ENCODE measurements at regions not wholly inside any gene's neighbourhood (a gene's known extent, or its start where the extent isn't known, plus 50 kb on each side); places are given as distances from the start of the nearest gene placed in this dataset.

DNA sequence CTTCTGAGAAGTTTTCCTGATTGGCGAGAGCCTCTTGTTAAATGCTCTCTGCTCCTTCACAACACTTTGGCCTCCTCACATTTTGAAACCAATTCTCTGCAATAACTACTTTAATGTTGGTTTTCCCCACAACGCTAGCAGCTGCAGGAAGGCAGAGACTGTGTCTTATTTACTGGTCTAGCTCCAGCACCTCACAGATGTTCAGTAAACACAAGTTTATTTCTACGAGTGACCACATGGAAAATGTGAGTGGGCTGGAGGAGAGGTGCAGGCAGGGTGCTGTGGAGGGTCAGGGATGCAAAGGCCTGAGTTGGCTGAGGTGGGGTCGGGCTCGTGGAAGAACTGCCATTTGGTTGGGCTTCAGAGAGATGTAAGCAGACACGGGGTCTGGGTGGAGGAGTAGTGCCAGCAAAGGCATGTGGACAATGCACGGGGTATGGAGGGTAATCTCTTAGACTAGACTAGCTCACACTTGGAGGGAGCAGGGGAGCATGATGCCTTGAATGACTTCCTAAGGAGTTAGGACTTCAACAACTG, 117.4 kb upstream of the RTL1 start:
- H3K9me3 Mint-ChIP-seq: peaks cover 2% of the 10 kb centered on the region

DNA sequence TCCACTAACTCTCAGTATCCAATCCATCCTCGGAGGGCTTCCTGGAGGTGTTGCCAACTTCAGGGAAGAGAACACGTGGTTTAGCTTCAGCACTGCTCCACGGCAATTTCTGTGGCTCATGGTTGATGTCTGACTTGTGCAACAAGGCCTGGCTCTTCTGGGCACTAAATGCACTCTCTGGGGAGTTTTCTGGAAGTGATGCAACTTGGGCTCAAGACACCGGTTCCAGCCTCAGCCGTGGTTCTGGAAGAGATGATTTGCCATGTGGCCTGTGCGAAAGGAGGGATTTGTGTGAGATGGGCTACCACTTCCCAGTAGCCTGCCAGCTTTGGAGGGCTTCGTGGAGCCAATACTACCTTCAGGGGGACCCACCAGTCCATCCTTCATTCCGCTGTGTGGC, 118.6 kb upstream of the RTL1 start:
- no peaks in the 10 kb centered on the region for H3K27me3 Mint-ChIP-seq
- no peaks in the 10 kb centered on the region for H3K4me1 Mint-ChIP-seq
- no peaks in the 10 kb centered on the region for H3K36me3 Mint-ChIP-seq (ENCODE audit: low read depth)
- CTCF ChIA-PET: no interaction called here
- H3K4me3 Mint-ChIP-seq: no peak overlapping the region
- POLR2A ChIA-PET: no interaction called here
- DNase-seq: no peak
- no peak overlapping the region for H3K27ac Mint-ChIP-seq
- peaks cover 2% of the 10 kb centered on the region for H3K9me3 Mint-ChIP-seq

More for the DNA sequence above, 117.4 kb upstream of the RTL1 start:
- DNase-seq: no peak
- ChIA-PET CTCF (no interaction called here), POLR2A (no interaction called here)
- no peaks in the 10 kb centered on the region for H3K36me3 Mint-ChIP-seq (ENCODE audit: low read depth)
- H3K27me3 Mint-ChIP-seq: peaks cover 4% of the 10 kb centered on the region
- no peak overlapping the region for H3K4me3 Mint-ChIP-seq
- H3K27ac Mint-ChIP-seq: no peak overlapping the region
- H3K4me1 Mint-ChIP-seq: no peaks in the 10 kb centered on the region

DNA sequence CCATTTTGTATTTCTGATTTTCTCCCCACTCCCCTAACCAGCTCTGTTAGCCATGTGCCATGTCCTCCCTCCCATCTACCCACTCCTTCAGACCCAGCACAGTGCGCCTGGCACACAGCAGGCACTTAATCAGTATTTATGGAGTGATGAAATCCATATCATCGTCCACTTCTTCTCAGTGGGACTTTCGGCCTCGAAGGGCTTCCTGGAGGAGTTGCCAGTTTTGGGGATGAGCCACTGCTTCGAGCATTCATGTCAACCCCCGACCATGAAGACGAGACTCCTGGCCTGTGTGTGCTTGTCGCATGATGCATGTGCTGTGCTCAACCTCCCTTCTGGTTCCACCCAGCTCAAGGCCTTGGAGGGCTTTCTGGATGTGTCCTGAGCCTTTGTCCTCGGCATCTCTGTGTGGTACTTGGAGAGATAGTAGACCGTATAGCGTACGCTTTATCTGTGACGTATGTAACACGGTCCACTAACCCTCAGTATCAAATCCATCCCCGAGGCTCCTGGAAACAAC, 119.5 kb upstream of the RTL1 start:
- no peak overlapping the region for H3K27ac Mint-ChIP-seq
- no peaks in the 10 kb centered on the region for H3K4me1 Mint-ChIP-seq
- peaks cover 2% of the 10 kb centered on the region for H3K9me3 Mint-ChIP-seq
- H3K27me3 Mint-ChIP-seq: no peaks in the 10 kb centered on the region
- no peak overlapping the region for H3K4me3 Mint-ChIP-seq
- DNase-seq: no peak
- H3K36me3 Mint-ChIP-seq (ENCODE audit: low read depth): no peaks in the 10 kb centered on the region
- POLR2A ChIA-PET: no interaction called here
- CTCF ChIA-PET: no interaction called here

DNA sequence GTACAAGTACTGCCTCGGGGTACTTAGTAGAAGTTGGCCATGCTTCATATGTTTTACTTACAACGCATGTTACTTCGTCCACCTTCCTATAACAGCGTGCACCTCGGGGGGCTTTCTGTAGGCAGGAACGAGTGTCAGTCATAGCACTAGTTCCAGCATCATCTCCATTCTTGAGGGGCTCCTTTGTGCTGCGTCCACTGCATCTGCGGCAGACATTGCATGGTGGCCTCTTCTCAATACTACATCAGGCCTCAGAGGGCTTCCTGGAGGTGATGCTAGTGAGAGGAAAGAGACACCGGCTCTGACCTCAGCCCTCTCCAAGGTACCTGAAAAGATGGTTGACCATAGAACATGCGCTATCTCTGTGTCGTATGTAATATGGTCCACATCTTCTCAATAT, 121.2 kb upstream of the RTL1 start:
- Mint-ChIP-seq H3K9me3 (no peaks in the 10 kb centered on the region), H3K27ac (no peak overlapping the region), H3K4me1 (no peaks in the 10 kb centered on the region), H3K4me3 (no peak overlapping the region), H3K27me3 (no peaks in the 10 kb centered on the region), H3K36me3 (ENCODE audit: low read depth) (no peaks in the 10 kb centered on the region)
- DNase-seq: no peak
- ChIA-PET CTCF (no interaction called here), POLR2A (no interaction called here)

- no peak overlapping the region for H3K27ac Mint-ChIP-seq
- no peaks in the 10 kb centered on the region for H3K4me1 Mint-ChIP-seq
- no peaks in the 10 kb centered on the region for H3K9me3 Mint-ChIP-seq
- POLR2A ChIA-PET: no interaction called here
- no peaks in the 10 kb centered on the region for H3K27me3 Mint-ChIP-seq
- H3K36me3 Mint-ChIP-seq (ENCODE audit: low read depth): no peaks in the 10 kb centered on the region
- no peak overlapping the region for H3K4me3 Mint-ChIP-seq
- no peak for DNase-seq
- CTCF ChIA-PET: no interaction called here
Measured at GRCh38 chr14:101025131-101025530, 121.6 kb upstream of the RTL1 start.

DNA sequence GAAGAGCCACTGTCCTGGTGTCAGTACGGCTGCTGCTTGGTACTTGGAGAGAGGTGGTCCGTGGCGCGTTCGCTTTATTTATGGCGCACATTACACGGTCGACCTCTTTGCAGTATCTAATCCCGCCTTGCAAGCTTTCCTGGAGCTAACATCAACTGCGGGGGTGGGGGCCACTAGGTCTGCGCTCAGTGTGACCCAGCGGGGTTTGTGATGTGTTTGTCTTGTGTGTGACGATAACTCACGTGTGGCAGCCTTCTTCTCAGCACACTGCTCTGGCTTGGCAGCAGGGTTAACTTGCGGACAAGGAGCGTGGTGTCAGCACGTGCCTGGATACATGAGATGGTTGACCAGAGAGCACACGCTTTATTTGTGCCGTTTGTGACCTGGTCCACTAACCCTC, 122.2 kb upstream of the RTL1 start:
- Mint-ChIP-seq H3K4me1 (no peaks in the 10 kb centered on the region), H3K4me3 (no peak overlapping the region), H3K27me3 (no peaks in the 10 kb centered on the region), H3K36me3 (ENCODE audit: low read depth) (no peaks in the 10 kb centered on the region), H3K9me3 (no peaks in the 10 kb centered on the region), H3K27ac (no peak overlapping the region)
- ChIA-PET CTCF (no interaction called here), POLR2A (no interaction called here)
- no peak for DNase-seq

DNA sequence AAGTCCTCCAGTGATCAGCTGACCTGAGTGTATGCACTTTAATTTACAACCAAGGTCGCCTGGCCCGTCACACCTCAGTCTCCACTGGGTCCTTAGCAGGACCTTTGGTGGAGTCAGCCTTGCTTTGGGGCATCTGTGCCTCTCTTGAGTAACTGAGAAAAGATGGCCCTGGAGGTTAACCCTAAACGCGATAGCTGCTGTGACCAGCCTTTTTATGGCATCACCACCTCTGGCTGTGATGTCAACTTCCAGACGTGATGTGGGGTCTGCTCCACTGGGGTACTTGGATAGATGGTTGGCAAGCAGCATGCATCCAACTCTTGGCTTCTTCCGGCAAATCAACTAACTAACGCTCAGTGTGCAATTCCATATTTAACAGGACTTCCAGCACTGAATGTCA, 122.8 kb upstream of the RTL1 start:
- Mint-ChIP-seq H3K4me3 (no peak overlapping the region), H3K27me3 (no peaks in the 10 kb centered on the region), H3K9me3 (no peaks in the 10 kb centered on the region), H3K27ac (no peak overlapping the region), H3K36me3 (ENCODE audit: low read depth) (no peaks in the 10 kb centered on the region), H3K4me1 (no peaks in the 10 kb centered on the region)
- no peak for DNase-seq
- ChIA-PET CTCF (no interaction called here), POLR2A (no interaction called here)

- Mint-ChIP-seq H3K4me3 (no peak overlapping the region), H3K27ac (no peak overlapping the region), H3K4me1 (no peaks in the 10 kb centered on the region), H3K36me3 (ENCODE audit: low read depth) (no peaks in the 10 kb centered on the region), H3K9me3 (no peaks in the 10 kb centered on the region), H3K27me3 (no peaks in the 10 kb centered on the region)
- no peak for DNase-seq
- ChIA-PET CTCF (no interaction called here), POLR2A (no interaction called here)
Measured at GRCh38 chr14:101027291-101027690, 123.8 kb upstream of the RTL1 start.

GRCh38 chr14:101027966-101028365, 124.4 kb upstream of the RTL1 start:
- H3K9me3 Mint-ChIP-seq: no peaks in the 10 kb centered on the region
- no peaks in the 10 kb centered on the region for H3K27me3 Mint-ChIP-seq
- ChIA-PET POLR2A (no interaction called here), CTCF (no interaction called here)
- no peak overlapping the region for H3K27ac Mint-ChIP-seq
- H3K4me3 Mint-ChIP-seq: no peak overlapping the region
- no peak for DNase-seq
- no peaks in the 10 kb centered on the region for H3K36me3 Mint-ChIP-seq (ENCODE audit: low read depth)
- no peaks in the 10 kb centered on the region for H3K4me1 Mint-ChIP-seq

DNA sequence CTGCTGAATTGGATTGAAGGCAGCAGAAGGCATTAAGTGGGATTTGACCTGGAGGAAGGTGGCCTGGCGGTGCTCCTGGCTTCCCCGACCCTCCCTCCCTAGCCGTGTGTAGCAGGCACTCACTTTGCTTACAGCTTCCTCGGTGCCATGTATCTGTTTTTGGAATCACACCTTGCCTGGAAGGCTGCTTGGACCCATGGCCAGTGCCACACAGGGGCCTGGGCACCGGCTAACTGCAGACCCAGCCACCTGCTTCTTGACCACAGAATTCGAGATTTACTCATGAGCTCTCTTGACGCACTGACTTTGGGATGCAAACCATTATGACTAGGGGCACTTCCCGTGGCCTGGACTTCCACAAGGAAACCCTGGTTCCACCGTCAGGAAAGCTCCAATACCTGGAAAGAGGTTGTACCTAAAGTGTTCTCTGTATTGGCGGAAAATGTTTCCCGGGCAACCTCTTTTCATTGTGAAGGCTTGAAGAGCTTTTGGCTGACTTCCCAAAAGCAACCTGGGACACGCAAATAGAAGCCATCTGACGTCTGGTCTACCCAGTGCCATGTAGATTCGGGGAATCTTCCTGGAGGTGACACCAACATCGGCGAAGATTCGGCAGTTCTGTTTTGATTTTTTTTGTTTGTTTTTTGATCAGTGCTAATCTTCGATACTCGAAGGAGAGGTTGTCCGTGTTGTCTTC, 125.6 kb upstream of the RTL1 start:
- no peak for DNase-seq
- no peak overlapping the region for H3K27ac Mint-ChIP-seq
- H3K9me3 Mint-ChIP-seq: no peaks in the 10 kb centered on the region
- no peak overlapping the region for H3K4me3 Mint-ChIP-seq
- H3K4me1 Mint-ChIP-seq: no peaks in the 10 kb centered on the region
- no peaks in the 10 kb centered on the region for H3K27me3 Mint-ChIP-seq
- POLR2A ChIA-PET: no interaction called here
- H3K36me3 Mint-ChIP-seq (ENCODE audit: low read depth): no peaks in the 10 kb centered on the region
- CTCF ChIA-PET: no interaction called here

GRCh38 chr14:101029668-101030290, 126.3 kb upstream of the RTL1 start:
- H3K27ac Mint-ChIP-seq: no peak overlapping the region
- ChIA-PET CTCF (no interaction called here), POLR2A (no interaction called here)
- H3K4me1 Mint-ChIP-seq: no peaks in the 10 kb centered on the region
- DNase-seq: no peak
- no peak overlapping the region for H3K4me3 Mint-ChIP-seq
- H3K9me3 Mint-ChIP-seq: no peaks in the 10 kb centered on the region
- H3K36me3 Mint-ChIP-seq (ENCODE audit: low read depth): no peaks in the 10 kb centered on the region
- no peaks in the 10 kb centered on the region for H3K27me3 Mint-ChIP-seq

- Mint-ChIP-seq H3K36me3 (ENCODE audit: low read depth) (no peaks in the 10 kb centered on the region), H3K4me3 (no peak overlapping the region), H3K27me3 (no peaks in the 10 kb centered on the region), H3K4me1 (no peaks in the 10 kb centered on the region), H3K27ac (no peak overlapping the region), H3K9me3 (no peaks in the 10 kb centered on the region)
- CTCF ChIA-PET: no interaction called here
- DNase-seq: no peak
- POLR2A ChIA-PET: no interaction called here
Measured at GRCh38 chr14:101030586-101030985, 127.1 kb upstream of the RTL1 start.

- Mint-ChIP-seq H3K27ac (no peak overlapping the region), H3K4me3 (no peak overlapping the region), H3K4me1 (no peaks in the 10 kb centered on the region), H3K36me3 (ENCODE audit: low read depth) (no peaks in the 10 kb centered on the region), H3K9me3 (no peaks in the 10 kb centered on the region), H3K27me3 (no peaks in the 10 kb centered on the region)
- CTCF ChIA-PET: no interaction called here
- no peak for DNase-seq
- POLR2A ChIA-PET: no interaction called here
Measured at GRCh38 chr14:101031186-101031585, 127.7 kb upstream of the RTL1 start.

GRCh38 chr14:101031721-101032120, 128.2 kb upstream of the RTL1 start:
- Mint-ChIP-seq H3K4me1 (no peaks in the 10 kb centered on the region), H3K36me3 (ENCODE audit: low read depth) (no peaks in the 10 kb centered on the region), H3K27me3 (no peaks in the 10 kb centered on the region), H3K27ac (no peak overlapping the region), H3K9me3 (no peaks in the 10 kb centered on the region), H3K4me3 (no peak overlapping the region)
- POLR2A ChIA-PET: no interaction called here
- DNase-seq: no peak
- CTCF ChIA-PET: no interaction called here

All from activated CD4-positive, alpha-beta T cell treated with anti-CD3 and anti-CD28 coated beads, Interleukin-2, amount 10 ng/mL, durations not matched to agents 7 days and 5 days (primary cell).